SU-DHL-6 (cell line): ENCODE measurements at regions not wholly inside any gene's neighbourhood (a gene's known extent, or its start where the extent isn't known, plus 50 kb on each side); places are given as distances from the start of the nearest gene placed in this dataset.

Experiments used
- CTCF ChIP-seq: fragments of 200-600 bp; sonication (generic); IDR thresholded peaks from one replicate; pipeline ENCODE4 v1.5.1; 2017; ENCODE audit warnings: antibody characterized with exemption, mild to moderate bottlenecking, low read length, moderate library complexity; ENCODE audit not compliant: insufficient read depth, poor library complexity, severe bottlenecking
- EZH2phosphoT487 ChIP-seq: fragments of 200-600 bp; sonication (generic), shearing (Covaris generic); conservative IDR thresholded peaks from 2 replicates; pipeline ENCODE4 v1.6.1; 2018; ENCODE audit warnings: mild to moderate bottlenecking, antibody characterized with exemption, low read length, moderate library complexity, mixed read lengths

- TF ChIP-seq CTCF: no peak
- TF ChIP-seq EZH2phosphoT487: no peak
These were observed 433.7 kb upstream of the RGS17 start for GRCh38 chr6:153564803-153565202.
